ENCODE measurements at regions not wholly inside any gene's neighbourhood (a gene's known extent, or its start where the extent isn't known, plus 50 kb on each side); places are given as distances from the start of the nearest gene placed in this dataset.

GRCh38 chr14:86955771-86956354, 1037.1 kb downstream of the GALC start:
- no peak for TF ChIP-seq CTCF (IDR thresholded peaks at IDR 0.05; ENCODE audit: control insufficient read depth, extremely low read depth, insufficient read depth)
- no peak overlapping the region for H3K4me3 ChIP-seq (ENCODE audit: low read depth, low read length)
- DNase-seq (ENCODE audit: low read depth) = no peak

- H3K4me3 ChIP-seq (ENCODE audit: low read depth, low read length) = no peak overlapping the region
- TF ChIP-seq CTCF (IDR thresholded peaks at IDR 0.05; ENCODE audit: control insufficient read depth, extremely low read depth, insufficient read depth) = no peak
- DNase-seq (ENCODE audit: low read depth) = no peak
These were observed 1038.4 kb downstream of the GALC start for GRCh38 chr14:86954623-86955022.

- H3K4me3 ChIP-seq (ENCODE audit: low read depth, low read length) = no peak overlapping the region
- TF ChIP-seq CTCF (IDR thresholded peaks at IDR 0.05; ENCODE audit: control insufficient read depth, extremely low read depth, insufficient read depth) = no peak
- no peak for DNase-seq (ENCODE audit: low read depth)
These were observed 1046.5 kb downstream of the GALC start for GRCh38 chr14:86946446-86946845.

- no peak overlapping the region for H3K4me3 ChIP-seq (ENCODE audit: low read depth, low read length)
- no peak for DNase-seq (ENCODE audit: low read depth)
- no peak for TF ChIP-seq CTCF (IDR thresholded peaks at IDR 0.05; ENCODE audit: control insufficient read depth, extremely low read depth, insufficient read depth)
These were observed 1048.5 kb downstream of the GALC start for GRCh38 chr14:86944434-86944833.

- TF ChIP-seq CTCF (IDR thresholded peaks at IDR 0.05; ENCODE audit: control insufficient read depth, extremely low read depth, insufficient read depth) = no peak
- no peak overlapping the region for H3K4me3 ChIP-seq (ENCODE audit: low read depth, low read length)
- DNase-seq (ENCODE audit: low read depth) = no peak
These were observed 1049.3 kb downstream of the GALC start for GRCh38 chr14:86943391-86944365.

GRCh38 chr14:86942936-86943335, 1050.0 kb downstream of the GALC start:
- H3K4me3 ChIP-seq (ENCODE audit: low read depth, low read length) = no peak overlapping the region
- DNase-seq (ENCODE audit: low read depth) = no peak
- no peak for TF ChIP-seq CTCF (IDR thresholded peaks at IDR 0.05; ENCODE audit: control insufficient read depth, extremely low read depth, insufficient read depth)
